Left ventricle myocardium inferior (tissue), 1 donor: ENCODE measurements at regions not wholly inside any gene's neighbourhood (a gene's known extent, or its start where the extent isn't known, plus 50 kb on each side); places are given as distances from the start of the nearest gene placed in this dataset.

ENCODE experiments used
- DNase-seq: peaks from one replicate; pipeline ENCODE4 v3.0.0-alpha.2; 2020
- H3K27ac ChIP-seq: fragments of 200-600 bp; replicated peaks from 2 replicates; pipeline ENCODE4 v1.8.0; 2021
- H3K27me3 ChIP-seq: fragments of 200-600 bp; 2 replicates; pipeline ENCODE4 v1.8.0; 2021; ENCODE audit warnings: low read depth
- H3K36me3 ChIP-seq: fragments of 200-600 bp; 2 replicates; pipeline ENCODE4 v1.8.0; 2021
- H3K4me1 ChIP-seq: fragments of 200-600 bp; 2 replicates; pipeline ENCODE4 v1.8.0; 2021
- H3K4me3 ChIP-seq: fragments of 200-600 bp; 2 replicates; pipeline ENCODE4 v1.8.0; 2021; ENCODE audit warnings: mild to moderate bottlenecking, moderate library complexity
- H3K9me3 ChIP-seq: fragments of 200-600 bp; replicated peaks from 2 replicates; pipeline ENCODE4 v1.8.0; 2021
- intact Hi-C: fragments of 100-400 bp; cut with micrococcal nuclease; formaldehyde crosslinking; loops from one replicate; pipeline ENCODE4 v1.11.0; 2022
- TF ChIP-seq, protein P1 (sequence below): fragments of 200-600 bp; IDR thresholded peaks from 2 replicates; pipeline ENCODE4 v1.8.0; 2021; ENCODE audit warnings: antibody characterized with exemption, mild to moderate bottlenecking, borderline replicate concordance
- donor health status: DM: no; HTN: yes; CAD: no; lungs with severe emphysema.

DNA sequence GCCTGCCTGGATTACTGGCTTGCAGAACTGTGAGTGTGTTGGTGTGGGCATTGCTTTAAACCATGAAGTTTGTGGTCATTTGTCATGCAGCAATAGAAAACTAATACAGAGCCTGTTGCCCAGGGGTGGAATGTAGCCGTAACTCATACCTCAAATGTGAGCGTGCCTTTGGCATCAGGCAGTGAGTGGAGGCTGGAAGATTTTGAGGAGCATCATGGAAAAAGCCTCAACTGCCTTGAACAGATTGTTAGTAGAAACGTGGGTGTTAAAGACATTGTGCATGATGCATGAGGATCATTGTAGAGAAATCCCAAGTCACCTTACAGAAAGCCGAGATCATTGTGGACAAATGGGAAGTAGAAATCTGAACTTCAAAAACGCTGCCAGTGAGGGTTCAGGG, 580.5 kb downstream of the AACS start:
- Histone ChIP-seq H3K4me1 (no peaks in the 10 kb centered on the region), H3K9me3 (no peaks in the 10 kb centered on the region), H3K4me3 (no peak overlapping the region), H3K36me3 (no peaks in the 10 kb centered on the region), H3K27ac (no peak overlapping the region), H3K27me3 (peaks cover 7% of the 10 kb centered on the region)
- no peak for DNase-seq
- TF ChIP-seq, protein P1, sequence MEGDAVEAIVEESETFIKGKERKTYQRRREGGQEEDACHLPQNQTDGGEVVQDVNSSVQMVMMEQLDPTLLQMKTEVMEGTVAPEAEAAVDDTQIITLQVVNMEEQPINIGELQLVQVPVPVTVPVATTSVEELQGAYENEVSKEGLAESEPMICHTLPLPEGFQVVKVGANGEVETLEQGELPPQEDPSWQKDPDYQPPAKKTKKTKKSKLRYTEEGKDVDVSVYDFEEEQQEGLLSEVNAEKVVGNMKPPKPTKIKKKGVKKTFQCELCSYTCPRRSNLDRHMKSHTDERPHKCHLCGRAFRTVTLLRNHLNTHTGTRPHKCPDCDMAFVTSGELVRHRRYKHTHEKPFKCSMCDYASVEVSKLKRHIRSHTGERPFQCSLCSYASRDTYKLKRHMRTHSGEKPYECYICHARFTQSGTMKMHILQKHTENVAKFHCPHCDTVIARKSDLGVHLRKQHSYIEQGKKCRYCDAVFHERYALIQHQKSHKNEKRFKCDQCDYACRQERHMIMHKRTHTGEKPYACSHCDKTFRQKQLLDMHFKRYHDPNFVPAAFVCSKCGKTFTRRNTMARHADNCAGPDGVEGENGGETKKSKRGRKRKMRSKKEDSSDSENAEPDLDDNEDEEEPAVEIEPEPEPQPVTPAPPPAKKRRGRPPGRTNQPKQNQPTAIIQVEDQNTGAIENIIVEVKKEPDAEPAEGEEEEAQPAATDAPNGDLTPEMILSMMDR: no peak
- intact Hi-C loops: no loop called here

- intact Hi-C loops: no loop called here
- DNase-seq: no peak
These were observed 585.4 kb downstream of the AACS start for GRCh38 chr12:125650587-125650986.

GRCh38 chr12:125651625-125652024, 586.4 kb downstream of the AACS start:
- intact Hi-C loops: no loop called here
- no peak for DNase-seq
- Histone ChIP-seq H3K9me3 (no peaks in the 10 kb centered on the region), H3K4me1 (no peaks in the 10 kb centered on the region), H3K36me3 (no peaks in the 10 kb centered on the region), H3K27ac (no peak overlapping the region), H3K27me3 (no peaks in the 10 kb centered on the region), H3K4me3 (no peak overlapping the region)
- TF ChIP-seq, protein P1: no peak

More at GRCh38 chr12:125650587-125650986, 585.4 kb downstream of the AACS start:
- TF ChIP-seq, protein P1: no peak
- Histone ChIP-seq H3K4me3 (no peak overlapping the region), H3K9me3 (no peaks in the 10 kb centered on the region), H3K27me3 (no peaks in the 10 kb centered on the region), H3K27ac (no peak overlapping the region), H3K4me1 (no peaks in the 10 kb centered on the region), H3K36me3 (no peaks in the 10 kb centered on the region)

DNA sequence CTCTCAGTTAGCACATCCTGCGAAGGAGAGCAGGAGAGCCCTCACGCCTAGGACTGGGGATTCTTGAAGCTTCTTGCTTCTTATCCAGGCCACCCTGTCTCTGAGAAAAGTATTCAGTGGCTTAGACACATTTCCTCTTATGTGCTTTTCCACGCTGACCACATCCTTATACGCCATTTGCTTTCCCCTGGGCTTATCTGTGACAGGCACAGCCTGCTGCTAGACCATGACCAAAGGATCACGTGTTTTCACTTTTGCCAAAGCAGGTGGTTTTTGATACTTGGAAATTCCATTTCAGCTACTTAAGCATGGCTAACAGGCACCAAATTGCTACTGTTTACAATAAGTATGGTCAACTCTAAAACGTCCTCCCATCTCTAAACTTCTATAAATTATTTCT, 587.4 kb downstream of the AACS start:
- no peaks in the 10 kb centered on the region for H3K9me3 ChIP-seq
- H3K27ac ChIP-seq: no peak overlapping the region
- intact Hi-C loops: no loop called here
- no peak for DNase-seq
- no peaks in the 10 kb centered on the region for H3K4me1 ChIP-seq
- H3K36me3 ChIP-seq: no peaks in the 10 kb centered on the region
- TF ChIP-seq, protein P1: no peak
- no peaks in the 10 kb centered on the region for H3K27me3 ChIP-seq
- H3K4me3 ChIP-seq: no peak overlapping the region

- no peaks in the 10 kb centered on the region for H3K4me1 ChIP-seq
- TF ChIP-seq, protein P1: no peak
- no peak overlapping the region for H3K4me3 ChIP-seq
These were observed 592.4 kb downstream of the AACS start for GRCh38 chr12:125657681-125658080.

More at GRCh38 chr12:125657681-125658080, 592.4 kb downstream of the AACS start:
- H3K27me3 ChIP-seq: no peaks in the 10 kb centered on the region
- H3K36me3 ChIP-seq: no peaks in the 10 kb centered on the region
- H3K27ac ChIP-seq: no peak overlapping the region
- intact Hi-C loops: no loop called here
- DNase-seq: no peak
- no peaks in the 10 kb centered on the region for H3K9me3 ChIP-seq
